GM10266 (cell line): ENCODE measurements at regions not wholly inside any gene's neighbourhood (a gene's known extent, or its start where the extent isn't known, plus 50 kb on each side); places are given as distances from the start of the nearest gene placed in this dataset.

Experiments
- DNase-seq: peaks from one replicate; pipeline ENCODE4 v3.0.0; 2012; ENCODE audit errors: extremely low spot score
- CTCF ChIP-seq: IDR thresholded peaks from 2 replicates; pipeline ENCODE4 v1.5.1; 2012; ENCODE audit warnings: mild to moderate bottlenecking, low read depth; ENCODE audit not compliant: control insufficient read depth, insufficient read depth; ENCODE audit errors: missing control alignments

GRCh38 chr13:90956031-90956430, 391.5 kb upstream of the MIR17HG start:
- no peak for DNase-seq
- no peak for TF ChIP-seq CTCF

GRCh38 chr13:90958866-90959265, 388.6 kb upstream of the MIR17HG start:
- no peak for DNase-seq
- TF ChIP-seq CTCF = no peak

- no peak for DNase-seq
- TF ChIP-seq CTCF = peak; percentile 36
Measured at GRCh38 chr13:90968166-90968904, 379.2 kb upstream of the MIR17HG start.

GRCh38 chr13:90974249-90974975, 373.1 kb upstream of the MIR17HG start:
- no peak for TF ChIP-seq CTCF
- no peak for DNase-seq

GRCh38 chr13:90979059-90979458, 368.4 kb upstream of the MIR17HG start:
- no peak for TF ChIP-seq CTCF

GRCh38 chr13:90984756-90985155, 362.7 kb upstream of the MIR17HG start:
- DNase-seq = no peak
- TF ChIP-seq CTCF = no peak

More at GRCh38 chr13:90979059-90979458, 368.4 kb upstream of the MIR17HG start:
- DNase-seq = no peak

- no peak for DNase-seq
Measured at GRCh38 chr13:90995001-90995400, 352.5 kb upstream of the MIR17HG start.

More at GRCh38 chr13:90995001-90995400, 352.5 kb upstream of the MIR17HG start:
- no peak for TF ChIP-seq CTCF
